HepG2 (cell line): ENCODE measurements at regions not wholly inside any gene's neighbourhood (a gene's known extent, or its start where the extent isn't known, plus 50 kb on each side); places are given as distances from the start of the nearest gene placed in this dataset.

Source experiments
- ATAC-seq: fragments of 200-7000 bp; cut with Tn5 transposase; 3 replicates; pipeline ENCODE4 v1.9.1; 2020; ENCODE audit warnings: mild to moderate bottlenecking, moderate library complexity
- BruUV-seq: library from RNA; stranded (reverse); fragments of 400-500 nt; replicated peaks from 2 replicates; lab custom pipeline; 2021; lab: Mats Ljungman, UMichigan
- CTCF ChIA-PET: fragments of 300-600 bp; formaldehyde crosslinking; extraction: SDS; loops from one replicate; lab custom pipeline; 2021; ENCODE audit warnings: low total read pairs, inconsistent platforms, low intra/inter-chr PET ratio; lab: Yijun Ruan, JAX
- POLR2A ChIA-PET: fragments of 350-600 bp; sonication (Branson Sonifier 250); formaldehyde crosslinking; loops from one replicate; lab custom pipeline; 2020; ENCODE audit warnings: antibody characterized with exemption, inconsistent platforms; lab: Yijun Ruan, JAX
- DNase-seq: peaks from one replicate; pipeline ENCODE4 v3.0.0-alpha.2; 2015; ENCODE audit warnings: low spot score
- FAIRE-seq: peaks from 3 replicates; lab custom pipeline; 2011; peaks lifted over from hg19 to GRCh38; lab: Jason Lieb, UNC
- H2AFZ ChIP-seq: one replicate; pipeline ENCODE4 v1.6.1; 2011; ENCODE audit warnings: low read length, inconsistent platforms
- H3K27ac ChIP-seq: fragments of 300-600 bp; 3 replicates; pipeline ENCODE4 v1.8.0; 2011; ENCODE audit warnings: mixed run types, mild to moderate bottlenecking, mixed read lengths, low read length, inconsistent platforms; ENCODE audit not compliant: insufficient read depth; ENCODE audit errors: extremely low read length
- H3K27me3 ChIP-seq, 2 experiments: fragments of 200-600 bp in 1 of 2; 2 replicates in 1 of 2; 3 replicates in 1 of 2; pipeline versions ENCODE4 v1.6.0 to v1.8.0; 2011; ENCODE audit warnings: low read length in 2 of 2, mild to moderate bottlenecking in 2 of 2, moderate library complexity in 2 of 2, inconsistent platforms in 1 of 2; ENCODE audit not compliant: insufficient read depth in 2 of 2, control insufficient read depth in 1 of 2
- H3K36me3 ChIP-seq, 2 experiments: fragments of 200-600 bp in 1 of 2; replicated peaks in 1 of 2; 2 replicates in 1 of 2; 3 replicates in 1 of 2; pipeline versions ENCODE4 v1.5.1 to v1.8.0; 2011; ENCODE audit warnings: low read length in 2 of 2, inconsistent platforms in 1 of 2; ENCODE audit not compliant: insufficient read depth in 2 of 2, control insufficient read depth in 1 of 2
- H3K4me1 ChIP-seq: 2 replicates; pipeline ENCODE4 v1.5.1; 2012; ENCODE audit warnings: low read length, inconsistent platforms; ENCODE audit not compliant: insufficient read depth
- H3K4me2 ChIP-seq: 2 replicates; pipeline ENCODE4 v1.6.0; 2011; ENCODE audit warnings: low read depth, low read length, inconsistent platforms
- H3K4me3 ChIP-seq, 3 experiments: fragments of 200-600 bp in 1 of 3; sonication (generic), shearing (Covaris generic) in 1 of 3; replicated peaks in 1 of 3; 2 replicates each; pipeline ENCODE4 v1.5.1; 2011 to 2016; ENCODE audit warnings: low read length in 3 of 3, inconsistent platforms in 2 of 3, low read depth in 2 of 3, mild to moderate bottlenecking in 2 of 3, control low read depth in 1 of 3, mixed read lengths in 1 of 3; ENCODE audit not compliant: insufficient read depth in 1 of 3
- H3K79me2 ChIP-seq: one replicate; pipeline ENCODE4 v1.6.1; 2011; ENCODE audit warnings: low read length, inconsistent platforms; ENCODE audit not compliant: insufficient read depth
- H3K9ac ChIP-seq: 2 replicates; pipeline ENCODE4 v1.6.0; 2011; ENCODE audit warnings: mild to moderate bottlenecking, low read depth, low read length, inconsistent platforms; ENCODE audit not compliant: insufficient read depth
- H3K9me3 ChIP-seq: 2 replicates; pipeline ENCODE4 v1.5.1; 2012; ENCODE audit warnings: mild to moderate bottlenecking, low read length
- H4K20me1 ChIP-seq: 2 replicates; pipeline ENCODE4 v1.6.0; 2011; ENCODE audit warnings: inconsistent platforms, mild to moderate bottlenecking, low read length, moderate library complexity; ENCODE audit not compliant: insufficient read depth
- ERF ChIP-seq: IDR thresholded peaks from 2 replicates; pipeline ENCODE4 v1.6.1; 2018; ENCODE audit warnings: missing biosample characterization, missing genetic modification reagents
- NFKBIZ ChIP-seq: IDR thresholded peaks from 2 replicates; pipeline ENCODE4 v1.6.1; 2018; ENCODE audit warnings: missing genetic modification reagents, missing compliant biosample characterization
- NFYC ChIP-seq: IDR thresholded peaks from 2 replicates; pipeline ENCODE4 v1.6.1; 2016; ENCODE audit warnings: missing genetic modification reagents, missing compliant biosample characterization
- RARG ChIP-seq: sonication (generic); formaldehyde crosslinking; IDR thresholded peaks from 2 replicates; pipeline ENCODE4 v1.4.0; 2020; ENCODE audit warnings: low read depth, mild to moderate bottlenecking, missing genetic modification reagents
- RORA ChIP-seq: sonication (generic); formaldehyde crosslinking; IDR thresholded peaks from 2 replicates; pipeline ENCODE4 v1.5.0; 2020; ENCODE audit warnings: mild to moderate bottlenecking, missing genetic modification reagents, moderate library complexity
- TSC22D2 ChIP-seq: sonication (generic); formaldehyde crosslinking; IDR thresholded peaks from 2 replicates; pipeline ENCODE4 v1.5.1; 2020; ENCODE audit warnings: missing genetic modification reagents, mild to moderate bottlenecking, borderline replicate concordance
- ZNF101 ChIP-seq: sonication (generic); formaldehyde crosslinking; IDR thresholded peaks from 2 replicates; pipeline ENCODE4 v1.4.0; 2020; ENCODE audit warnings: mild to moderate bottlenecking, low read depth, missing genetic modification reagents, borderline replicate concordance
- ZNF33A ChIP-seq: sonication (generic); formaldehyde crosslinking; IDR thresholded peaks from 2 replicates; pipeline ENCODE4 v1.5.1; 2020; ENCODE audit warnings: missing genetic modification reagents, mild to moderate bottlenecking, moderate library complexity, borderline replicate concordance
- ZNF510 ChIP-seq: sonication (generic); formaldehyde crosslinking; IDR thresholded peaks from 2 replicates; pipeline ENCODE4 v1.4.0; 2020; ENCODE audit warnings: low read depth, mild to moderate bottlenecking, missing genetic modification reagents
- ZNF557 ChIP-seq: sonication (generic); formaldehyde crosslinking; IDR thresholded peaks from 2 replicates; pipeline ENCODE4 v1.4.0; 2020; ENCODE audit warnings: missing genetic modification reagents
- ZNF563 ChIP-seq: sonication (generic); formaldehyde crosslinking; IDR thresholded peaks from 2 replicates; pipeline ENCODE4 v1.8.0; 2022; ENCODE audit warnings: mild to moderate bottlenecking, moderate library complexity, missing genetic modification reagents
- WGBS: methylation state at CpG from one replicate; pipeline ENCODE4 v1.1.6; 2017; ENCODE audit warnings: low lambda C conversion rate; 5-methylcytosine and 5-hydroxymethylcytosine counted together
- in situ Hi-C: cut with HindIII; loops from 2 replicates; pipeline ENCODE4 v1.10.0; 2017; ENCODE audit warnings: low pct_unique_long_range_greater_than_20kb; ENCODE audit not compliant: extremely low pct_ligation_motif_present
- intact Hi-C: fragments of 100-400 bp; cut with micrococcal nuclease; formaldehyde crosslinking; loops from one replicate; pipeline ENCODE4 v1.10.0; 2022; ENCODE audit not compliant: unreplicated experiment
- TF ChIP-seq, protein P1 (sequence below): sonication (generic); formaldehyde crosslinking; conservative IDR thresholded peaks from 2 replicates; pipeline ENCODE4 v1.4.0; 2020; ENCODE audit warnings: missing genetic modification reagents
- TF ChIP-seq, protein P2 (sequence below): sonication (generic); formaldehyde crosslinking; IDR thresholded peaks from 2 replicates; pipeline ENCODE4 v1.5.0; 2020; ENCODE audit warnings: missing genetic modification reagents
- TF ChIP-seq, protein P3 (sequence below): sonication (generic); formaldehyde crosslinking; IDR thresholded peaks from 2 replicates; pipeline ENCODE4 v1.9.0; 2021; ENCODE audit warnings: missing genetic modification reagents, borderline replicate concordance

DNA sequence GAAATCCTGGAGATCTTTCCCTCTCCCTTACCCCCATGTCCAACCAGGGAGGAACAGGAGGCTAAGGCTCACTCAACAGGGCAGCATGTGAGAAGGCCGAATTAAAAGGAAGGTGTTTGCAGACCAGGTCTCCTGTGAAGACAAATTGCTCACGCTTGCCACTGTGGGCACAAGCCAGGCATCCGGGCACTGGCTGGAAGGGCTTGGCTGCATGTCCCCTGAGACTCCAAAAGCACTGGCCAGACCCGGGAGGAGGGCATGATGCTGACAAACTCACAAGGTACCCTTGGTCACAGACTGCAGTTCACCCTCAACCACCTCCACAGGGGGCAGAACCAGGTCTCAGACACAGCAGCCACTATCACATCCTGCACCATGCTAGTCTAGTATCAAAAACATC is 113.7 kb upstream of the NSMCE3 start (continued):
- TF ChIP-seq, protein P1, sequence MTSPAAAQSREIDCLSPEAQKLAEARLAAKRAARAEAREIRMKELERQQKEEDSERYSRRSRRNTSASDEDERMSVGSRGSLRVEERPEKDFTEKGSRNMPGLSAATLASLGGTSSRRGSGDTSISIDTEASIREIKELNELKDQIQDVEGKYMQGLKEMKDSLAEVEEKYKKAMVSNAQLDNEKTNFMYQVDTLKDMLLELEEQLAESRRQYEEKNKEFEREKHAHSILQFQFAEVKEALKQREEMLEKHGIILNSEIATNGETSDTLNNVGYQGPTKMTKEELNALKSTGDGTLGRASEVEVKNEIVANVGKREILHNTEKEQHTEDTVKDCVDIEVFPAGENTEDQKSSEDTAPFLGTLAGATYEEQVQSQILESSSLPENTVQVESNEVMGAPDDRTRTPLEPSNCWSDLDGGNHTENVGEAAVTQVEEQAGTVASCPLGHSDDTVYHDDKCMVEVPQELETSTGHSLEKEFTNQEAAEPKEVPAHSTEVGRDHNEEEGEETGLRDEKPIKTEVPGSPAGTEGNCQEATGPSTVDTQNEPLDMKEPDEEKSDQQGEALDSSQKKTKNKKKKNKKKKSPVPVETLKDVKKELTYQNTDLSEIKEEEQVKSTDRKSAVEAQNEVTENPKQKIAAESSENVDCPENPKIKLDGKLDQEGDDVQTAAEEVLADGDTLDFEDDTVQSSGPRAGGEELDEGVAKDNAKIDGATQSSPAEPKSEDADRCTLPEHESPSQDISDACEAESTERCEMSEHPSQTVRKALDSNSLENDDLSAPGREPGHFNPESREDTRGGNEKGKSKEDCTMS (CRISPR knock-in tag): no peak

GRCh38 chr15:29382862-29383261 is 113.2 kb upstream of the NSMCE3 start:
- H3K79me2 ChIP-seq: no peaks in the 10 kb centered on the region
- H3K27ac ChIP-seq: no peak overlapping the region
- intact Hi-C loops: no loop called here
- no TSS peak for BruUV-seq
- FAIRE-seq (no peak), DNase-seq (no peak), ATAC-seq (no peak)
- peaks cover 0 to 20% of the 10 kb centered on the region in 2 experiments; a peak in 1 of 5 replicates for H3K27me3 ChIP-seq
- no peaks in the 10 kb centered on the region for H4K20me1 ChIP-seq
- 1% methylated on average over 5 of the region's 8 CpGs for WGBS
- CTCF ChIA-PET: no interaction called here
- TF ChIP-seq ZNF563 (CRISPR knock-in tag) (no peak), ZNF101 (CRISPR knock-in tag) (no peak), ZNF510 (no peak), ERF (CRISPR knock-in tag) (no peak), RORA (CRISPR knock-in tag) (no peak), TSC22D2 (no peak), RARG (CRISPR knock-in tag) (no peak), NFYC (CRISPR knock-in tag) (no peak), NFKBIZ (CRISPR knock-in tag) (no peak), ZNF33A (CRISPR knock-in tag) (no peak), ZNF557 (CRISPR knock-in tag) (no peak)
- TF ChIP-seq, protein P2, sequence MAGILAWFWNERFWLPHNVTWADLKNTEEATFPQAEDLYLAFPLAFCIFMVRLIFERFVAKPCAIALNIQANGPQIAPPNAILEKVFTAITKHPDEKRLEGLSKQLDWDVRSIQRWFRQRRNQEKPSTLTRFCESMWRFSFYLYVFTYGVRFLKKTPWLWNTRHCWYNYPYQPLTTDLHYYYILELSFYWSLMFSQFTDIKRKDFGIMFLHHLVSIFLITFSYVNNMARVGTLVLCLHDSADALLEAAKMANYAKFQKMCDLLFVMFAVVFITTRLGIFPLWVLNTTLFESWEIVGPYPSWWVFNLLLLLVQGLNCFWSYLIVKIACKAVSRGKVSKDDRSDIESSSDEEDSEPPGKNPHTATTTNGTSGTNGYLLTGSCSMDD (CRISPR knock-in tag): no peak
- TF ChIP-seq, protein P3, sequence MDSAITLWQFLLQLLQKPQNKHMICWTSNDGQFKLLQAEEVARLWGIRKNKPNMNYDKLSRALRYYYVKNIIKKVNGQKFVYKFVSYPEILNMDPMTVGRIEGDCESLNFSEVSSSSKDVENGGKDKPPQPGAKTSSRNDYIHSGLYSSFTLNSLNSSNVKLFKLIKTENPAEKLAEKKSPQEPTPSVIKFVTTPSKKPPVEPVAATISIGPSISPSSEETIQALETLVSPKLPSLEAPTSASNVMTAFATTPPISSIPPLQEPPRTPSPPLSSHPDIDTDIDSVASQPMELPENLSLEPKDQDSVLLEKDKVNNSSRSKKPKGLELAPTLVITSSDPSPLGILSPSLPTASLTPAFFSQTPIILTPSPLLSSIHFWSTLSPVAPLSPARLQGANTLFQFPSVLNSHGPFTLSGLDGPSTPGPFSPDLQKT (CRISPR knock-in tag): no peak
- no peak overlapping the region for H3K4me3 ChIP-seq
- no peak overlapping the region for H3K4me2 ChIP-seq
- no peaks in the 10 kb centered on the region for H3K4me1 ChIP-seq
- no peaks in the 10 kb centered on the region for H3K9me3 ChIP-seq
- in situ Hi-C loops: no loop called here
- no peaks in the 10 kb centered on the region for H3K36me3 ChIP-seq
- H3K9ac ChIP-seq: no peak overlapping the region
- no peak overlapping the region for H2AFZ ChIP-seq
- POLR2A ChIA-PET: no interaction called here
